Liver (tissue), 8 donors: ENCODE measurements at regions not wholly inside any gene's neighbourhood (a gene's known extent, or its start where the extent isn't known, plus 50 kb on each side); places are given as distances from the start of the nearest gene placed in this dataset.

Experiments used
- DNase-seq: peaks from one replicate; pipeline ENCODE4 v3.0.0-alpha.2; 2017; ENCODE audit warnings: low spot score
- H3K27ac ChIP-seq, 2 donors: one replicate each; pipeline ENCODE4 v1.7.0; 2013; ENCODE audit warnings: inconsistent platforms in 2 of 2, low read length in 2 of 2, control low read depth in 1 of 2, low read depth in 1 of 2, mild to moderate bottlenecking in 1 of 2
- H3K27me3 ChIP-seq, 4 donors: one replicate each; pipeline versions ENCODE4 v1.6.1 to v1.7.0; 2013; ENCODE audit warnings: low read length in 3 of 4, inconsistent platforms in 1 of 4, mild to moderate bottlenecking in 1 of 4, moderate library complexity in 1 of 4; ENCODE audit not compliant: control insufficient read depth in 4 of 4, insufficient read depth in 4 of 4
- H3K36me3 ChIP-seq, 4 donors: one replicate each; pipeline versions ENCODE4 v1.6.1 to v1.7.0; 2013; ENCODE audit warnings: low read length in 3 of 4, mild to moderate bottlenecking in 3 of 4, low read depth in 1 of 4, moderate library complexity in 1 of 4; ENCODE audit not compliant: control insufficient read depth in 4 of 4, insufficient read depth in 3 of 4
- H3K4me1 ChIP-seq, 4 donors: one replicate each; pipeline versions ENCODE4 v1.6.1 to v1.7.0; 2013; ENCODE audit warnings: low read length in 3 of 4, mild to moderate bottlenecking in 3 of 4, moderate library complexity in 1 of 4; ENCODE audit not compliant: control insufficient read depth in 4 of 4, insufficient read depth in 4 of 4
- H3K4me3 ChIP-seq, 3 donors: one replicate each; pipeline versions ENCODE4 v1.6.1 to v1.7.0; 2013; ENCODE audit warnings: low read length in 3 of 3, control low read depth in 1 of 3, low read depth in 1 of 3, mild to moderate bottlenecking in 1 of 3
- H3K9ac ChIP-seq, 2 donors: one replicate each; pipeline ENCODE4 v1.7.0; 2013; ENCODE audit warnings: low read length in 2 of 2, mild to moderate bottlenecking in 2 of 2, moderate library complexity in 2 of 2, control low read depth in 1 of 2, low read depth in 1 of 2
- H3K9me3 ChIP-seq, 4 donors: one replicate each; pipeline versions ENCODE4 v1.6.1 to v1.7.0; 2013; ENCODE audit warnings: low read length in 3 of 4; ENCODE audit not compliant: control insufficient read depth in 4 of 4
- CTCF ChIP-seq: fragments of 150-350 bp; IDR thresholded peaks from 2 replicates; pipeline ENCODE4 v1.5.1; 2017; ENCODE audit warnings: improper control_type of control experiment, low read depth, low read length; ENCODE audit not compliant: missing input control
- EGR1 ChIP-seq, 2 donors: IDR thresholded peaks; 2 replicates each; pipeline ENCODE4 v1.6.1; 2016 to 2018; ENCODE audit warnings: antibody characterized with exemption in 2 of 2, low read depth in 2 of 2
- FOXA1 ChIP-seq: IDR thresholded peaks from 2 replicates; pipeline ENCODE4 v1.6.1; 2016; ENCODE audit warnings: antibody characterized with exemption
- FOXA2 ChIP-seq: IDR thresholded peaks from 2 replicates; pipeline ENCODE4 v1.6.1; 2016; ENCODE audit warnings: antibody characterized with exemption
- GABPA ChIP-seq, 2 donors: IDR thresholded peaks in 1 of 2; conservative IDR thresholded peaks in 1 of 2; 2 replicates each; pipeline ENCODE4 v1.6.1; 2016; ENCODE audit warnings: antibody characterized with exemption in 2 of 2, mild to moderate bottlenecking in 1 of 2, moderate library complexity in 1 of 2
- HNF4A ChIP-seq, 2 donors: conservative IDR thresholded peaks; 2 replicates each; pipeline ENCODE4 v1.6.1; 2016; ENCODE audit warnings: antibody characterized with exemption in 2 of 2, mild to moderate bottlenecking in 2 of 2
- HNF4G ChIP-seq: IDR thresholded peaks from 2 replicates; pipeline ENCODE4 v1.6.1; 2016; ENCODE audit warnings: antibody characterized with exemption
- MAX ChIP-seq: IDR thresholded peaks from 2 replicates; pipeline ENCODE4 v1.6.1; 2016; ENCODE audit warnings: antibody characterized with exemption
- NR2F2 ChIP-seq: IDR thresholded peaks from 2 replicates; pipeline ENCODE4 v1.6.1; 2016; ENCODE audit warnings: antibody characterized with exemption
- RXRA ChIP-seq, 2 donors: IDR thresholded peaks; 2 replicates each; pipeline ENCODE4 v1.6.1; 2017 to 2018; ENCODE audit warnings: antibody characterized with exemption in 2 of 2, mild to moderate bottlenecking in 1 of 2
- SP1 ChIP-seq: IDR thresholded peaks from 2 replicates; pipeline ENCODE4 v1.6.1; 2018; ENCODE audit warnings: antibody characterized with exemption, mild to moderate bottlenecking
- TAF1 ChIP-seq: conservative IDR thresholded peaks from 2 replicates; pipeline ENCODE4 v1.6.1; 2016; ENCODE audit warnings: antibody characterized with exemption, mild to moderate bottlenecking
- YY1 ChIP-seq: IDR thresholded peaks from 2 replicates; pipeline ENCODE4 v1.6.1; 2016; ENCODE audit warnings: antibody characterized with exemption, mild to moderate bottlenecking
- ZBTB33 ChIP-seq: IDR thresholded peaks from 2 replicates; pipeline ENCODE4 v1.6.1; 2016; ENCODE audit warnings: antibody characterized with exemption
- WGBS: extraction: QIAGEN DNeasy Blood & Tissue Kit; methylation state at CpG from one replicate; pipeline ENCODE4 v1.1.7; 2013; 5-methylcytosine and 5-hydroxymethylcytosine counted together
- donor health status: healthy.
- donor health status: healthy.
- donor health status: healthy.
- donor health status: healthy.
- donor health status: healthy.

GRCh38 chr3:154780263-154780662 lies 299.9 kb upstream of the MME start:
- Histone ChIP-seq H3K4me3 (no peak overlapping the region), H3K4me1 (no peaks in the 10 kb centered on the region), H3K27me3 (peaks cover 0 to 4% (median 0%) of the 10 kb centered on the region in 4 donors), H3K27ac (no peak overlapping the region), H3K9me3 (no peaks in the 10 kb centered on the region), H3K36me3 (no peaks in the 10 kb centered on the region), H3K9ac (no peak overlapping the region)
- DNase-seq: no peak
- no peak for TF ChIP-seq FOXA1
- TF ChIP-seq TAF1: no peak
- no peak for TF ChIP-seq MAX
- no peak for TF ChIP-seq EGR1 (IDR thresholded peaks at IDR 0.05; ENCODE audit: low read depth in 2 of 2)
- no peak for TF ChIP-seq HNF4G
- no peak for TF ChIP-seq YY1
- no peak for TF ChIP-seq SP1
- no peak for TF ChIP-seq RXRA (IDR thresholded peaks at IDR 0.05)
- TF ChIP-seq GABPA (IDR thresholded peaks at IDR 0.05 in 1 of 2, conservative IDR thresholded peaks at IDR 0.05 in 1 of 2): no peak
- no peak for TF ChIP-seq CTCF
- TF ChIP-seq HNF4A (conservative IDR thresholded peaks at IDR 0.05): no peak
- no peak for TF ChIP-seq ZBTB33
- WGBS: 66% methylated on average over 1 of the region's 1 CpG

DNA sequence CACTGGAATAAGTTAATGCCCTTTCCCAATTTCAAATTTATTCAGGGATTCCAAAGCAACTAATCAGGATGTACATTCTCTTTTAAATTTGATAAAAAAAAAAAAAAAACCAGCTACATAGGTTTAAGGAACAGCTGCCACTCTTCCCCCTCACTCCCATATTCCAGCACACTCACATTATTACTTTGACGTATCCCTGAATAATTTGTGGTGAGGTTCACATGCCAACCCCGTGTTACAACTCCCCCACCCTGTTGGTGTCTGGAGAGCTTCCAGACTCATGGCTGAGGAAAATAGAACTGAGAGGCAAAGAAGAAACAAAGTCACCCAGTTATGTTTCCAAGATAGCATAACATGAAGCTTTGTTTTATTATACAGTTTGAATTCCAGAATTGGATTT lies 300.5 kb upstream of the MME start:
- Histone ChIP-seq H3K27me3 (peaks cover 0 to 4% (median 0%) of the 10 kb centered on the region in 4 donors), H3K27ac (no peak overlapping the region), H3K9me3 (no peaks in the 10 kb centered on the region), H3K36me3 (no peaks in the 10 kb centered on the region), H3K4me1 (no peaks in the 10 kb centered on the region), H3K4me3 (no peak overlapping the region), H3K9ac (no peak overlapping the region)
- DNase-seq: no peak
- WGBS: 51% methylated on average over 2 of the region's 2 CpGs
- TF ChIP-seq RXRA (IDR thresholded peaks at IDR 0.05) (no peak), FOXA2 (no peak), SP1 (no peak)

DNA sequence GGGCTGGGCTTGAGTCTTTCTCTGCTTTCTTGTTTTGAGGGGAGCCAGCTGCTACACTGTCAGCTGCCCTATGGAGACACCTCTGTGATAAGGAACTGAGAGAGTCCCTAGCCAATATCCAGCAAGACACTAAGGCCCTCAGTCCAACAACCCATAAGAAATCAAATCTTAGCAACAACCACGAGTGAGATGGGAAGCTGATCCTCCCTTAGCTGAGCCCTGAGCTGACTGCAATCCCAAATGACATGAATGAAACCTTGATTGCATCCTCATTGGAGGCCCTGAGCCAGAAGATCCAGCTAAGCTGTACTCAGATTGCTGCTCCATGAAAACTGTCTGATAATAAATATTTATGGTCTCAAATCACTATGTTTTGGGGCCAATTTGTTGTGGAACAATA lies 302.1 kb upstream of the MME start:
- 56% methylated on average over 1 of the region's 1 CpG for WGBS
- Histone ChIP-seq H3K27me3 (peaks cover 0 to 4% (median 0%) of the 10 kb centered on the region in 4 donors), H3K9ac (no peak overlapping the region), H3K4me1 (no peaks in the 10 kb centered on the region), H3K9me3 (no peaks in the 10 kb centered on the region), H3K27ac (no peak overlapping the region), H3K4me3 (no peak overlapping the region), H3K36me3 (no peaks in the 10 kb centered on the region)
- no peak for DNase-seq
- no peak for TF ChIP-seq CTCF
- TF ChIP-seq HNF4G: no peak
- TF ChIP-seq HNF4A (conservative IDR thresholded peaks at IDR 0.05): no peak
- no peak for TF ChIP-seq NR2F2
